ENCODE measurements at regions not wholly inside any gene's neighbourhood (a gene's known extent, or its start where the extent isn't known, plus 50 kb on each side); places are given as distances from the start of the nearest gene placed in this dataset.

- no peak for TF ChIP-seq CTCF (IDR thresholded peaks at IDR 0.05; ENCODE audit: control insufficient read depth, extremely low read depth, insufficient read depth)
These were observed 306.1 kb upstream of the WWC1 start for GRCh38 chr5:167985373-167985772.

GRCh38 chr5:167987490-167988280 lies 303.8 kb upstream of the WWC1 start:
- no peak for TF ChIP-seq CTCF (IDR thresholded peaks at IDR 0.05; ENCODE audit: control insufficient read depth, extremely low read depth, insufficient read depth)
- H3K4me3 ChIP-seq (ENCODE audit: low read depth, low read length), result no peak overlapping the region
- peak; percentile 64 for DNase-seq (ENCODE audit: low read depth)

More at GRCh38 chr5:167985373-167985772, 306.1 kb upstream of the WWC1 start:
- DNase-seq (ENCODE audit: low read depth), result no peak
- H3K4me3 ChIP-seq (ENCODE audit: low read depth, low read length), result no peak overlapping the region

- no peak overlapping the region for H3K4me3 ChIP-seq (ENCODE audit: low read depth, low read length)
- no peak for DNase-seq (ENCODE audit: low read depth)
- TF ChIP-seq CTCF (IDR thresholded peaks at IDR 0.05; ENCODE audit: control insufficient read depth, extremely low read depth, insufficient read depth), result no peak
These were observed 298.6 kb upstream of the WWC1 start for GRCh38 chr5:167992868-167993267.

GRCh38 chr5:167993771-167994170 lies 297.7 kb upstream of the WWC1 start:
- no peak for DNase-seq (ENCODE audit: low read depth)
- no peak overlapping the region for H3K4me3 ChIP-seq (ENCODE audit: low read depth, low read length)
- no peak for TF ChIP-seq CTCF (IDR thresholded peaks at IDR 0.05; ENCODE audit: control insufficient read depth, extremely low read depth, insufficient read depth)

- no peak for DNase-seq (ENCODE audit: low read depth)
- no peak overlapping the region for H3K4me3 ChIP-seq (ENCODE audit: low read depth, low read length)
- no peak for TF ChIP-seq CTCF (IDR thresholded peaks at IDR 0.05; ENCODE audit: control insufficient read depth, extremely low read depth, insufficient read depth)
These were observed 295.5 kb upstream of the WWC1 start for GRCh38 chr5:167995844-167996425.

- TF ChIP-seq CTCF (IDR thresholded peaks at IDR 0.05; ENCODE audit: control insufficient read depth, extremely low read depth, insufficient read depth), result no peak
- DNase-seq (ENCODE audit: low read depth), result no peak
- H3K4me3 ChIP-seq (ENCODE audit: low read depth, low read length), result no peak overlapping the region
These were observed 293.2 kb upstream of the WWC1 start for GRCh38 chr5:167998148-167998767.

All from LNCaP clone FGC (cell line).